22Rv1 (cell line): ENCODE measurements at regions not wholly inside any gene's neighbourhood (a gene's known extent, or its start where the extent isn't known, plus 50 kb on each side); places are given as distances from the start of the nearest gene placed in this dataset.

Experiments used
- CTCF ChIP-seq: fragments of 450-650 bp; IDR thresholded peaks from 2 replicates; pipeline ENCODE4 v1.5.1; 2017; ENCODE audit warnings: mild to moderate bottlenecking
- ZFX ChIP-seq: fragments of 450-650 bp; IDR thresholded peaks from 2 replicates; pipeline ENCODE4 v1.6.1; 2017; ENCODE audit warnings: antibody characterized with exemption, borderline replicate concordance

GRCh38 chr7:84565345-84566074, 370.9 kb upstream of the SEMA3A start:
- TF ChIP-seq CTCF (no peak), ZFX (no peak)
